ENCODE measurements at regions not wholly inside any gene's neighbourhood (a gene's known extent, or its start where the extent isn't known, plus 50 kb on each side); places are given as distances from the start of the nearest gene placed in this dataset.

DNA sequence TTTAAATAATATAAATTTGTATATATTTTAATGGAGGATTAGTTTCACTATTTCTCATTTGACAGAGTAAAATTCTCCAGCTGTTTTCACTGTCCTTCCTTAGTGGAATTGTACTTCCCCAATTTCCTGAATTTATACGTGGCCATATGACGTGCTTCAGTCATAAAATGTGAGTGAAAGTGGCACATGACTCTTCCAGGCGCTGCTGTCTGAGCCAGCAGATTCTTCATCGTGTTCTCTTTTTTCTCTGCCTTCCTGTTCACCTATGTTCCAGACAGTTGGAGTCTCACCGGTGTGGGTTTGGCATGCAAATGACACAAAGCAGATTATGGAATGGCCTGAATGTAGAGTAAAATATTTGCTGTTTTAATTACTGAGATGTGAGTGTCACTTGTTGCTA lies 684.1 kb downstream of the SEMA5A start:
- no peak for DNase-seq (ENCODE audit: low spot score)
- TF ChIP-seq, protein P1, sequence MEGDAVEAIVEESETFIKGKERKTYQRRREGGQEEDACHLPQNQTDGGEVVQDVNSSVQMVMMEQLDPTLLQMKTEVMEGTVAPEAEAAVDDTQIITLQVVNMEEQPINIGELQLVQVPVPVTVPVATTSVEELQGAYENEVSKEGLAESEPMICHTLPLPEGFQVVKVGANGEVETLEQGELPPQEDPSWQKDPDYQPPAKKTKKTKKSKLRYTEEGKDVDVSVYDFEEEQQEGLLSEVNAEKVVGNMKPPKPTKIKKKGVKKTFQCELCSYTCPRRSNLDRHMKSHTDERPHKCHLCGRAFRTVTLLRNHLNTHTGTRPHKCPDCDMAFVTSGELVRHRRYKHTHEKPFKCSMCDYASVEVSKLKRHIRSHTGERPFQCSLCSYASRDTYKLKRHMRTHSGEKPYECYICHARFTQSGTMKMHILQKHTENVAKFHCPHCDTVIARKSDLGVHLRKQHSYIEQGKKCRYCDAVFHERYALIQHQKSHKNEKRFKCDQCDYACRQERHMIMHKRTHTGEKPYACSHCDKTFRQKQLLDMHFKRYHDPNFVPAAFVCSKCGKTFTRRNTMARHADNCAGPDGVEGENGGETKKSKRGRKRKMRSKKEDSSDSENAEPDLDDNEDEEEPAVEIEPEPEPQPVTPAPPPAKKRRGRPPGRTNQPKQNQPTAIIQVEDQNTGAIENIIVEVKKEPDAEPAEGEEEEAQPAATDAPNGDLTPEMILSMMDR (IDR thresholded peaks at IDR 0.05; ENCODE audit: borderline replicate concordance, control extremely low read depth, extremely low read depth, insufficient read depth, missing control alignments) = no peak
- in situ Hi-C loops (cut with MboI; ENCODE audit: low sequenced_read_pairs, unreplicated experiment) = no loop called here

DNA sequence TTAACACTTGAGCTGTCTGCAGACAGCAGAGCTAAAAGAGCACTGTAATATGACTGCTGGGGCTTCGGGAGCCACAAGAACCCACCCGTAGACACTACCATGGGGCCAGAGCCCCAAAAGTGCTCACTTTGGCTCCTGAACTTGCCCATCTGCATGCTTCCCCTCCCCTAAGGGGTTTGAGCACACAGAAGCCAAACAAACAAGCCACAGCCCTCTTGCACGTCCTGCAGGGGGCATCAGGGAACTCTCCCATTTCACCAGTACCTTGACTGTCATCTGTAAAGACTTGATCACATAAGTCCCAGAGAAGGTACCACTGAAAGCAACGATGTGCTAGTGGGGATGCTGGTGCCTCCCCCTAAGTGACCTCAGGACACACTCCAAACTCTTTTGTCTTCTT lies 681.8 kb downstream of the SEMA5A start:
- TF ChIP-seq, protein P1 (IDR thresholded peaks at IDR 0.05; ENCODE audit: borderline replicate concordance, control extremely low read depth, extremely low read depth, insufficient read depth, missing control alignments) = peak; percentile 35
- in situ Hi-C loops (cut with MboI; ENCODE audit: low sequenced_read_pairs, unreplicated experiment) = no loop called here
- DNase-seq (ENCODE audit: low spot score) = no peak

DNA sequence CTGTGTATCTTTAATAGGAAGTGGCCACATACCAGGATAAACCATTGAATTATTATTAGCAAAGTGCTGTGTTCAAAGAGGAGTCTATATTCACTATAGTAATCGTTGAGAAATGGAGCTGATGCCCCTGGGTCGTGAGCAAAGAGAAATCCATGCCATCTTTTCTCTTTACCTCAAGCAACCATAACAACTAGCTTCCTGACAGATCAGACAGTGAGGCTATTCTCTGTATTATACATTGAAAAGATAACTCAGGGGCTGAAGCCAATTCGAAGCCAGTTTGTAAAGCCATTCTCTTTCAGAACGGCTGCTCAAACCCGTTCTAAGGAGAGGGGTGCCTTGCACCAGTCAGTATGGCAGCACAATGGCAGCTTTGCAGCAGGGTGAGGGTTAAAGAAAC lies 680.6 kb downstream of the SEMA5A start:
- in situ Hi-C loops (cut with MboI; ENCODE audit: low sequenced_read_pairs, unreplicated experiment) = no loop called here

DNA sequence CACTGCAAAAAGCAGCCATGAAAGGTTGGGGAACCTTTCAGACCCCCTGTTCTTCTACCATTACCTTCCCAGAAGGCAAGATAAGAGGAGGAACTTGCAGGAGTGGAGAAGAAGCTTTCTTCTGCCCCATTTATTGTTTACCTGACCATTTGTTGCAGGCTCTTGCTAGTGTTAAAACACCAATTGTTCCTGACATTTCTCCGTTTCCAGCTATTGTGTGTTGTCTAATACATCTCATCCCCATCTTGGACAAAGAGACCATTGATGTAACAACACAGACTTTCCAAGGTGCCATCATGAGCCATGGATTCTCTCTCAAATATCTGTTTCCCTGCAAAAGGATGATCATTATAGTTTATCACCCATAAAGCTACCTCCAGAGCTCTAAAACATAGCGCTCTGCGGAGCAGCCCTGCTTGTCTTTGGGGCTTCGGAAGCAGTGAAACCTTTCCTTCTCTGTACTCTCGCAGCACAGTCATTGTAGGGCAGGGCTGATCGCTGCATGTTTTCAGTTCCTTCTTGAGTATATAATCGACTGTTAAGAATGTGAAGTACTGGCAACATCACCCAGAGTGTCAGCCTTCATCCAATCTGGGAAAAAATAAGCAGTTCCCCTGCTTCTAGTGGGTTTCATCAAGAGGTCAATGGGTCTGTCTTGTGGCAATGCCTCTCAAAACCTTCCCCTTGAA lies 680.0 kb downstream of the SEMA5A start:
- TF ChIP-seq, protein P1 (IDR thresholded peaks at IDR 0.05; ENCODE audit: borderline replicate concordance, control extremely low read depth, extremely low read depth, insufficient read depth, missing control alignments) = no peak
- in situ Hi-C loops (cut with MboI; ENCODE audit: low sequenced_read_pairs, unreplicated experiment) = no loop called here
- DNase-seq (ENCODE audit: low spot score) = no peak

More for the DNA sequence above, 680.6 kb downstream of the SEMA5A start:
- no peak for DNase-seq (ENCODE audit: low spot score)
- TF ChIP-seq, protein P1 (IDR thresholded peaks at IDR 0.05; ENCODE audit: borderline replicate concordance, control extremely low read depth, extremely low read depth, insufficient read depth, missing control alignments) = no peak

DNA sequence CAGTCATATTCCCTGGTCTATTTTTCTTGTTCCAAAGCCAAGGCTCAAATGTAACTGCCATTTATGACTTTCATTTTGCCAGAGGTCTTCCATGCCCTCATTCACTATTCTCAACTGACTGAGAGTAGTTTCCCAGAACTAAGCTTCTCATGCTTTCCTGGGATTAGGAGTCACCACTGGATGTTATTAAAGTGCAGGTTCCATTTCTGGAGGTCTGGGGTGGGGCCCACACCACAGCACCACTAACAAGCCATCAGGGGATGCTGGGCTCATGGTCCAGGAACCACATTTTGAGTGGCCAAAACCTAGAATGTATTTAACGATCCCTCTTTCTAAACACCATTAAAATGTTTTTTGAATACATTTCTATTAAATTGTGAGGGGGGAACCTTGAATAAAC lies 677.6 kb downstream of the SEMA5A start:
- TF ChIP-seq, protein P1 (IDR thresholded peaks at IDR 0.05; ENCODE audit: borderline replicate concordance, control extremely low read depth, extremely low read depth, insufficient read depth, missing control alignments) = no peak
- DNase-seq (ENCODE audit: low spot score) = no peak
- in situ Hi-C loops (cut with MboI; ENCODE audit: low sequenced_read_pairs, unreplicated experiment) = no loop called here

DNA sequence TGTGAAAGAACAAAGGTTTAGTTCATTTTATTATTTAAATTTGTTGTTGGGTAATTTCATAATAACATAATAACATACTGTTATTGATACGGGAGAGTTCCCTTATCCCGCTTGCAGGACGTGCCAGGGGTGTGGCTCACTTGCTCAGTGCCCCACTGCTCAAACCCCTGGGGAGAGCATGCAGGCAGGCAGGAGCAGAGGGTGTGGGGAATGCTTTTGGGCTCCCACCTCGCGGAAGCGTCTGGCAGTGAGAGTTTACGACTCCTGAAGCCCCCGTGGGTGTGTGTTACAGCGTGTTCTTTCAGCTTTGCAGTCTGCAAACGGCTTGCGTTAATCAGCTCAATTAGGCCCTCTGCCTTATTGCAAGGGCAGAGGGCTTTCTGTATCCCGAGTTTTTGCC lies 675.9 kb downstream of the SEMA5A start:
- TF ChIP-seq, protein P1 (IDR thresholded peaks at IDR 0.05; ENCODE audit: borderline replicate concordance, control extremely low read depth, extremely low read depth, insufficient read depth, missing control alignments) = no peak
- DNase-seq (ENCODE audit: low spot score) = no peak
- in situ Hi-C loops (cut with MboI; ENCODE audit: low sequenced_read_pairs, unreplicated experiment) = no loop called here
